Neural cell (in vitro differentiated cells): ENCODE measurements at regions not wholly inside any gene's neighbourhood (a gene's known extent, or its start where the extent isn't known, plus 50 kb on each side); places are given as distances from the start of the nearest gene placed in this dataset.

Source experiments
- CTCF ChIP-seq: fragments of 450-650 bp; IDR thresholded peaks from 2 replicates; pipeline ENCODE4 v1.5.1; 2014; ENCODE audit warnings: antibody characterized with exemption, mild to moderate bottlenecking, moderate library complexity; ENCODE audit not compliant: poor library complexity, severe bottlenecking
- EP300 ChIP-seq: fragments of 450-650 bp; conservative IDR thresholded peaks from 2 replicates; pipeline ENCODE4 v1.6.1; 2014; ENCODE audit warnings: antibody characterized with exemption, mild to moderate bottlenecking, moderate library complexity; ENCODE audit not compliant: poor library complexity, severe bottlenecking
- EZH2 ChIP-seq: fragments of 200-600, 300-800 bp; shearing (Covaris generic), sonication (generic); IDR thresholded peaks from 2 replicates; pipeline ENCODE4 v1.6.1; 2014; ENCODE audit warnings: antibody characterized with exemption, low read length, borderline replicate concordance, mild to moderate bottlenecking; ENCODE audit not compliant: insufficient read depth, poor library complexity, severe bottlenecking
- POLR2AphosphoS5 ChIP-seq: IDR thresholded peaks from 2 replicates; pipeline ENCODE4 v1.6.1; 2012
- TAF1 ChIP-seq: IDR thresholded peaks from 2 replicates; pipeline ENCODE4 v1.6.1; 2012; ENCODE audit warnings: low read depth
- TF ChIP-seq, protein P1 (sequence below): IDR thresholded peaks from 2 replicates; pipeline ENCODE4 v1.6.1; 2012; ENCODE audit warnings: borderline replicate concordance

GRCh38 chr4:166197166-166197565 lies 324.1 kb downstream of the TLL1 start:
- TF ChIP-seq POLR2AphosphoS5: no peak
- no peak for TF ChIP-seq EZH2
- no peak for TF ChIP-seq EP300
- no peak for TF ChIP-seq CTCF
- TF ChIP-seq, protein P1, sequence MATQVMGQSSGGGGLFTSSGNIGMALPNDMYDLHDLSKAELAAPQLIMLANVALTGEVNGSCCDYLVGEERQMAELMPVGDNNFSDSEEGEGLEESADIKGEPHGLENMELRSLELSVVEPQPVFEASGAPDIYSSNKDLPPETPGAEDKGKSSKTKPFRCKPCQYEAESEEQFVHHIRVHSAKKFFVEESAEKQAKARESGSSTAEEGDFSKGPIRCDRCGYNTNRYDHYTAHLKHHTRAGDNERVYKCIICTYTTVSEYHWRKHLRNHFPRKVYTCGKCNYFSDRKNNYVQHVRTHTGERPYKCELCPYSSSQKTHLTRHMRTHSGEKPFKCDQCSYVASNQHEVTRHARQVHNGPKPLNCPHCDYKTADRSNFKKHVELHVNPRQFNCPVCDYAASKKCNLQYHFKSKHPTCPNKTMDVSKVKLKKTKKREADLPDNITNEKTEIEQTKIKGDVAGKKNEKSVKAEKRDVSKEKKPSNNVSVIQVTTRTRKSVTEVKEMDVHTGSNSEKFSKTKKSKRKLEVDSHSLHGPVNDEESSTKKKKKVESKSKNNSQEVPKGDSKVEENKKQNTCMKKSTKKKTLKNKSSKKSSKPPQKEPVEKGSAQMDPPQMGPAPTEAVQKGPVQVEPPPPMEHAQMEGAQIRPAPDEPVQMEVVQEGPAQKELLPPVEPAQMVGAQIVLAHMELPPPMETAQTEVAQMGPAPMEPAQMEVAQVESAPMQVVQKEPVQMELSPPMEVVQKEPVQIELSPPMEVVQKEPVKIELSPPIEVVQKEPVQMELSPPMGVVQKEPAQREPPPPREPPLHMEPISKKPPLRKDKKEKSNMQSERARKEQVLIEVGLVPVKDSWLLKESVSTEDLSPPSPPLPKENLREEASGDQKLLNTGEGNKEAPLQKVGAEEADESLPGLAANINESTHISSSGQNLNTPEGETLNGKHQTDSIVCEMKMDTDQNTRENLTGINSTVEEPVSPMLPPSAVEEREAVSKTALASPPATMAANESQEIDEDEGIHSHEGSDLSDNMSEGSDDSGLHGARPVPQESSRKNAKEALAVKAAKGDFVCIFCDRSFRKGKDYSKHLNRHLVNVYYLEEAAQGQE: no peak
- no peak for TF ChIP-seq TAF1
